ENCODE measurements at regions not wholly inside any gene's neighbourhood (a gene's known extent, or its start where the extent isn't known, plus 50 kb on each side); places are given as distances from the start of the nearest gene placed in this dataset.

DNA sequence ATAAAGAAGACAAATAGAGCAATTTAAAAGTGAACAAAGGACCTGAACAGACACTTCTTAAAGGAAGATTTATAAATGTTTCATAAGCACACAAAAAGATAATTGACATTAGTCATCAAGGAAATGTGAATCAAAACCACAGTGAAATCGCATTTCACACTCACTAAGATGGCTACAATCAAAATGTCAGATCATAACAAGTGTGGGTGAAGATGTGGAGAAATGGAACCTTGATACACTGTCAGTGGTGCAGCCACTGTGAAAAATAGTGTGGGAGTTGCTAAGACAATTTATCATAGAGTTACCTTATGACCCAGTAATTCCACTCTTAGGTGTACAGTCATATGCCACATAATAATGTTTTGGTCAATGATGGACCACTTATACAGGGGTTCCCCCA is 54.5 kb upstream of the HTR4 start:
- H3K4me3 ChIP-seq, result no peak overlapping the region
- no peaks in the 10 kb centered on the region for H3K36me3 ChIP-seq
- DNase-seq, result no peak
- no peaks in the 10 kb centered on the region; the same call in 1 of the 2 replicates for H3K9me3 ChIP-seq
- no peaks in the 10 kb centered on the region for H3K27me3 ChIP-seq

DNA sequence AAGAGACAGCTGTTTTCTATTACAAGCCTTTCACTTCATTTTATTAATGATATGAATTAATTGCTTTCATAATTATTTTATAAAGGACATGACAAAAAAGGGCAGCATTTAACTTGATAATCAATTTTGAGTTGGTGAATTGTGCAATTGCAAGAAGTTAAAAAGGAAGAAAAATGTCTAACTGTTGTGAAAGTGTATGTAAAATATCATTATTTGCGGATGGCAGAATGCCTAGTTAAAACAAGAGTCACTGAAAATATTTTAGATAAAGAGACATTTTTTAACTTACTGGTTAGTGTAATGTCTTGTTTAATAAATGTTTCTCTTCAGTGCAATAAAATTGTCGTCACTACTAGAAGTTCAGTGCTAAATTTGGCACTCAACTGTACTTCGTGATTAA is 57.6 kb upstream of the HTR4 start:
- no peak for DNase-seq
- Histone ChIP-seq H3K4me3 (no peak overlapping the region), H3K27me3 (no peaks in the 10 kb centered on the region), H3K36me3 (no peaks in the 10 kb centered on the region), H3K9me3 (peaks cover 4% of the 10 kb centered on the region; the same call in 1 of the 2 replicates)

DNA sequence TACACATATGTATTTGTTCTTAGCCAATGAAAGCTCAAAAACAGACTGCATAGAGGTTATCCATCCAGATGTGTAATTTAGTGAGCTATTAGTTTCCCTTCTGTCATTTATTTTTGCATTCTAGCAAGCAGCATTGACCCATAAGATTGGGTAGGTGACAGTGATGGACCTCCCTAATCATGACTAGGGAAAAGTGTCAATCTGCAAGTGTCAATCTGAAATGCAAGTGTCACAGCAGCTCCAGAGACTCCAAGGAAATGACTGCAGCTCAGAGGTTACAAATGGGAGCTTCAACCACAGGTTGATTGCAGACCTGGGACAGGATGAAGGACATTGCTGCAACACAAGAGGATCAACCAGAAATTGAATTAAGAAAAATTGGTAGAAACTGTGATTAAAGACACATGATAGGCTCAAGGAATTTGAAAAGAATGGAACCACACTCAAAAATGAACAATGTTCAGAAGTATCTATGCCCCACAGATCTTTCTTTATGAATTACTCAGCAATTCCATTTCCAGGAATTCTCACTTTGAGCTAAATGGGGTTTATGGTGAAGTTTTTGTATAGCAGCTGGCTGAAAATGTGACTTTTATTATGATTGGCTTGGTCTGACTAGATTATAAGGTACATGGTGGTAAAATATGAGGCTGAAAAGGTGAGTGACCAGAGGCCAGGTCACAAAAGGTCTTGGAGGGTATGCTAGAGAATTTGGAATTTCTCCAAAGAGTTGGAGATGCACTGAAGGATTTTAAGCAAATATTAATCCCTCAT is 59.6 kb upstream of the HTR4 start:
- Histone ChIP-seq H3K27me3 (peaks cover 4% of the 10 kb centered on the region; the same call in 1 of the 2 replicates), H3K4me3 (no peak overlapping the region), H3K9me3 (peaks cover 4% of the 10 kb centered on the region; the same call in 1 of the 2 replicates), H3K36me3 (no peaks in the 10 kb centered on the region)
- no peak for DNase-seq

DNA sequence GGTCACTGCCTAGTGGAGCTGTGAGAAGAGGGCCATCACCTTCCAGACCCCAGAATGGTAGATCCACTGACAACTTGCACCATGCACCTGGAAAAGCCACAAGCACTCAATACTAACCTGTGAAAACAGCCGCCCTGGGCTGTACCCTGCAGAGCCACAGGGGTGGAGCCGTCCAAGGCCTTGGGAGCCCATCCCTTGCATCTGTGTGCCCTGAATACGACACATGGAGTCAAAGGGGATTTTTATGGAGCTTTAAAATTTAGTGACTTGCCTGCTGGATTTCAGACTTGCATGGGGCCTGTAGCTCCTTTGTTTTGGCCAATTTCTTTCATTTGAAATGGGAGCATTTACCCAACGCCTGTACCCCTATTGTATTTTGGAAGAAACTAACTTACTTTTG is 62.4 kb upstream of the HTR4 start:
- Histone ChIP-seq H3K36me3 (no peaks in the 10 kb centered on the region), H3K4me3 (no peak overlapping the region), H3K9me3 (peaks cover 4% of the 10 kb centered on the region; the same call in 1 of the 2 replicates), H3K27me3 (peaks cover 21% of the 10 kb centered on the region)
- no peak for DNase-seq

DNA sequence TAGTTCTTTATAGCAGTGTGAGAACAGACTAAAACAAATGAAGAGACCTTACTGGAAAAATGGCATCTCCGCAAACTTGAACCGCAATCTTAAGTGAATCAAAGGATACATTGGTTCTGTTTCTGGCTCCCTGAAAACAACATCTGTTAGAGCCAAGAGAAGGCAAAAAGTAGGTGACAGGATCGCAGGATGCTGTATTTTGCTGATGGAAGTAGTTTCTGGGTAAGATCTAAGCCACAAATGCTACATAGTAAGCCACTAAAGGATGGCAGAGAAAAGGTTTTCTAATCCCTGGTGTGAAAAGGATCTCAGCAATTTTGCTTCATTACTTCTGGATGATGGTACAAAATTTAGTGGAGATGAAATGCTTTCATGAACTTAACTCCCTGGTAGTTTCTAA is 63.3 kb upstream of the HTR4 start:
- Histone ChIP-seq H3K4me3 (no peak overlapping the region), H3K27me3 (peaks cover 21% of the 10 kb centered on the region), H3K36me3 (no peaks in the 10 kb centered on the region), H3K9me3 (peaks cover 4% of the 10 kb centered on the region; the same call in 1 of the 2 replicates)
- no peak for DNase-seq

DNA sequence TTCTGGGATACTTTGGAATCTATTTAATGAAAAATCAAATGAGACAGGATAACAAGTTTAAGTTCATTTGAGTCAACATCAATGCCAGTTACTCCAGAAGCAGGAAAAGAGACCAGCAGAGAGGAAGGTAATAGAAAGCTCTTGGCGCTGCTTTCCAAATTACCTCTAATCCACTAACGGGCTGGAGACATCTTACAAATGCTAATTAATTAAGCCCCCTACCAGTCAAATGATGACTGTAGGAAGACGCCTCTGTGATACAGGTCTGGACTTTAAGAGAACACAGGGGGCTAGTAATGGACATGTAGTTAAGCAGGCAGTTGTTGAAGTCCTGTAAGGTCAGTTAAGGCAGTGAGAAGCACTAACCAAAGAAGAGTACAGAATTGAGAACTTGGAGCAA is 65.3 kb upstream of the HTR4 start:
- H3K36me3 ChIP-seq, result no peaks in the 10 kb centered on the region
- DNase-seq, result no peak
- H3K9me3 ChIP-seq, result peaks cover 4% of the 10 kb centered on the region; the same call in 1 of the 2 replicates
- peaks cover 24% of the 10 kb centered on the region for H3K27me3 ChIP-seq
- no peak overlapping the region for H3K4me3 ChIP-seq

DNA sequence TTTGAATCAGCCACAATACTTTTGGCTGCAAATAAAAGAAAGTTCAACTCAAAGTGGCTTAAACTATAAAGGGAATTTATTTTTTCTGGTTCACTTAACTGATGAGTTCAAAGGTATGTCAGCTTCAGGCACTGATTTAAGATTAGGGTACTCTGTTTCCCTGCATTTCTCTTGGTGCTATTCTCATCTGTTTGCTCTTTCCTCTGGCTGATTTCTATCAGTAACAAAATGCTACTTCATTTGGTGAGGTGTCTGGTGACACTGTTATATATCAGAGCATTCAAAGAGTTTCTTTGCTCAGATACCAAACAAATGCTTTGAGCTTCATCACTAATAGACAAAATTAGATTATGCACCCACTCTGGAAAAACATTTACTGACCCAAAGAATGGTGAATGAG is 65.9 kb upstream of the HTR4 start:
- no peaks in the 10 kb centered on the region; the same call in 1 of the 2 replicates for H3K9me3 ChIP-seq
- no peak overlapping the region for H3K4me3 ChIP-seq
- no peaks in the 10 kb centered on the region for H3K36me3 ChIP-seq
- no peak for DNase-seq
- H3K27me3 ChIP-seq, result peaks cover 25% of the 10 kb centered on the region

DNA sequence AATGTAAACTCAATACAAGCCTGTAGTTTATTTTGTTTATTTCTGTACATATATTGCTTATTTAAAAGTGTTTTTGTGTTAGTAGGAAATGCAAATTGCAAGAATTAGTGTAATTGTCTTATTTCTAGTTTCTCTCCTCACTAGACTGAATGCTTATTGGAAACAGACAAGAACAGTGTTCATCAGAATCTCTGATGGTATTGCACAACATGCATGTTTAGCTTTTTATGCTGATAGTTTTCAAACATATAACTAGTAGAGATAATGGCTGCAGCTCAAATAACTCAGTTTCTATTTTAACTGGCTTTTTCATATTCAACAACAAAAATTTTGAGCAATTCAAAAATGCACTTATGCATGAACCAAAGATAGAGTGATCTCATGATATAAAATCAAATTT is 68.8 kb upstream of the HTR4 start:
- peaks cover 25% of the 10 kb centered on the region for H3K27me3 ChIP-seq
- no peaks in the 10 kb centered on the region for H3K36me3 ChIP-seq
- no peak for DNase-seq
- H3K4me3 ChIP-seq, result no peak overlapping the region
- no peaks in the 10 kb centered on the region for H3K9me3 ChIP-seq

DNA sequence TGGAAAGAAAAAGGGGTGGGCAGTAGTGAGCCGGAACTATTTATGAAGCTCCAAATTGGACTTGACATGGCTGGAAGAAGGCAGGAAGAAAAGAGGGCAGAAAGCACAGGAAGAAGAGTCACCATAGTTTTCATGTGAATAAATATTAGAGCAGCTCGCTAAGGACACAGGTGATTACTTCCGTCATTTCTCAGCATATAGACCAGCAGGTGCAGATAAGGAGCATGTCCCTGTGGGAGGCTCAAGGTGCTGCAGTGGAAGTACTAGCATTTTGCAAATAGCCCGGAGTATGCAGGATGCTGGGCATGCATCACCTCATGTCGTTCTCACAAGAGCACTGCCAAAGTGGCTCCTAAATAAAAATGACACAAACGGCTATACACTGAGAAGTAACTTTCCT is 71.3 kb upstream of the HTR4 start:
- DNase-seq, result no peak
- no peaks in the 10 kb centered on the region for H3K36me3 ChIP-seq
- H3K4me3 ChIP-seq, result no peak overlapping the region

DNA sequence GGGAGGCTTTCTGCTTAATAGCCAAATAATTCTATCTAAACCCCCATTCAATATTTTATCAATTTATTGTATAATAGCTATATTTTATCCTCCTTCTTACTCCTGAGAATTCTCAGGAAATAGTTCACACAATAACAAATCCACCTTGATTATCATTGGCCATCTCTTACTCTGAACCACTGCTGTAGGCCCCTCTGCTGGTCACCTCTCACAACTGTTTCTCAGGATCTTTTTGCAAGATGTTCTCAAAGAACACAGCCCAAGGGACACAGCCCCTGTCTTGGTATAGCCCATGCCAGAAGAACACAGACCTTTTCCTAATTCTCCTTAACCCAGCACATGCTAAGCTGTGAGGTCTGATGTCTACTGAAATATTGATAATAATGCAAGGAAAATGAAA is 74.9 kb upstream of the HTR4 start:
- Histone ChIP-seq H3K4me3 (no peak overlapping the region), H3K36me3 (no peaks in the 10 kb centered on the region), H3K27me3 (peaks cover 4% of the 10 kb centered on the region; the same call in 1 of the 2 replicates), H3K9me3 (no peaks in the 10 kb centered on the region)
- DNase-seq, result no peak

More for the DNA sequence above, 71.3 kb upstream of the HTR4 start:
- Histone ChIP-seq H3K27me3 (peaks cover 12% of the 10 kb centered on the region), H3K9me3 (no peaks in the 10 kb centered on the region)

DNA sequence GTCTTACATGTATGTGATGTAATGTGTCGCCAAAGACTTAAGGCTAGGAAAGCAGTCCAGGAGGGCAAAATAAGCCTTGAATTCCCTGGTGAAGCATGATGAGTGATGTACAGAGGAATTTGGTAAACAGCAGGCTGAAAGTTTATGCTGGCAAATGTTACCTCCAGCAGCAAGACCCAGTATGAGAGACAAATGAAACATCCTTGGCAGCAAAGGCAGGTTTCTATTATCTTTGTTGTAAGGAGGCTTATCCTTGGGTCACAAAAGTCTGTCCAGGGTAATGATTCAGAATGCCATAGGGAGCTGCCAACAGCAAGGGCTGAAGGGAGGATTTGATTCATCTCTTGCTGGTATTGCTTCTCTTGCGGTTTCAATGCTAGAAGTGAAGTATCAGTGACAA is 75.9 kb upstream of the HTR4 start:
- Histone ChIP-seq H3K4me3 (no peak overlapping the region), H3K36me3 (no peaks in the 10 kb centered on the region), H3K9me3 (no peaks in the 10 kb centered on the region), H3K27me3 (no peaks in the 10 kb centered on the region)
- DNase-seq, result peak; percentile 83

DNA sequence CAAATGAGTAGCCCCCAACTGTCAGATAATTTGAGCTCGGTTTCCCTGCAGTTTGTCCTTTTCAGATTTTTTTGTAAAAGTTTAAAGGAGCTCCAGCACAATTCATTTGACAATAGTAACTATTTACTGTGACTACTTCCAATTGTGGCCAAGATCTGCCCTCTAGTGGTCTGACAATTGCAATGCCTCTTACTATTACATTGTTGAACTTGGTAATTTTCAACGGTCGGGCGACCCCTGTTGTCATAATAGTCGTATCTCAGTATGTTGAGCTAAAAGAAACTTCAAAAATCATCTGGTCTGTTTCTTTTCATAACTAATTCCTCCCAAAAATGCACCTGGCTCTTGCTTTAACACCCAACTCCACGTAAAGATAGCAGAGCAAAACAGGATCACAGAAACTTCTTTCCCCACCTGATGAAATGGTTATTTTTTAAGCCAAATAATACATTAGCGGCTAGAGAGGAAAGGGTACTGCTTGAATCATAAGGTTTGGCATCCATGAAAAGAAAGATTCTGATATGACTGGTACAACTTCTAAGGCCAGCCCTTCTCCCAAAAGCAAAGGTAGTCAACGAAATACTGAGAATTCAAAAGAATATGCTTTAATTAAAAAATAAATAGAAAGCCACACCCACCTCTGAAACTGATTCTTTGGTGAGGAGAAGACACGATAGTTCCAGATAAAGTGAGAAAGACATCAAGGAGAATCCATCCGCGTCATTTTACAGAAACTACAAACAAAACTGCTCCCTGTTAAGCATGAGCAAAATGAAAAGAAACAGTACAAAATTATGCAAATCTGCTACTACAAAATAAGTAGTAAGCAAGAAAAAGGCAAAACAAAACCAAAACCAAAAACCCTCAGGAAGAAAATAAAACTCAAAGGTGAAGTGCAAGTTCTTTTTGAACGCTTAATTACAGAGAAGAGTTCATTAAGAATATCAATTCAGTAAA is 76.9 kb upstream of the HTR4 start:
- Histone ChIP-seq H3K36me3 (no peaks in the 10 kb centered on the region), H3K27me3 (no peaks in the 10 kb centered on the region), H3K4me3 (peak overlapping the region; percentile 25), H3K9me3 (no peaks in the 10 kb centered on the region)
- DNase-seq, result peak; percentile 74

DNA sequence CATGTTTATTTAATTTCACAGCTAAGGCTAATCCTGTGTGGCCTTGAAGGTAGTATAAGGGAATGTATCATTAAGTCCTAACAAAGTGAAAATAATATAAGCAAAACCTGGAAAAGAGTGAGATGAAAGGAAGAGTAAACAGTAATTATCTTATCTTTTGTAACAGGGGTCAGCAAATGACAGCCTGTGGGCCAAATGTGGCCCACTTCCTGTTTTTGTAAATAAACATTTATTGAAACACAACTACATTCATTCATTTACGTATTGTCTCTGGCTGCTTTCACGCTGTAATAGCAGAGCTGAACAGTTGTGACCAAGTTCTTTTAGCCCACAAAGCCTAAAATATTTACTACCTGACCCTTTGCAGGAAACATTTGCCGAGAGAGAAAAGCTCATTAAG is 78.4 kb upstream of the HTR4 start:
- DNase-seq, result no peak
- Histone ChIP-seq H3K4me3 (no peak overlapping the region), H3K27me3 (no peaks in the 10 kb centered on the region), H3K36me3 (no peaks in the 10 kb centered on the region), H3K9me3 (no peaks in the 10 kb centered on the region)

DNA sequence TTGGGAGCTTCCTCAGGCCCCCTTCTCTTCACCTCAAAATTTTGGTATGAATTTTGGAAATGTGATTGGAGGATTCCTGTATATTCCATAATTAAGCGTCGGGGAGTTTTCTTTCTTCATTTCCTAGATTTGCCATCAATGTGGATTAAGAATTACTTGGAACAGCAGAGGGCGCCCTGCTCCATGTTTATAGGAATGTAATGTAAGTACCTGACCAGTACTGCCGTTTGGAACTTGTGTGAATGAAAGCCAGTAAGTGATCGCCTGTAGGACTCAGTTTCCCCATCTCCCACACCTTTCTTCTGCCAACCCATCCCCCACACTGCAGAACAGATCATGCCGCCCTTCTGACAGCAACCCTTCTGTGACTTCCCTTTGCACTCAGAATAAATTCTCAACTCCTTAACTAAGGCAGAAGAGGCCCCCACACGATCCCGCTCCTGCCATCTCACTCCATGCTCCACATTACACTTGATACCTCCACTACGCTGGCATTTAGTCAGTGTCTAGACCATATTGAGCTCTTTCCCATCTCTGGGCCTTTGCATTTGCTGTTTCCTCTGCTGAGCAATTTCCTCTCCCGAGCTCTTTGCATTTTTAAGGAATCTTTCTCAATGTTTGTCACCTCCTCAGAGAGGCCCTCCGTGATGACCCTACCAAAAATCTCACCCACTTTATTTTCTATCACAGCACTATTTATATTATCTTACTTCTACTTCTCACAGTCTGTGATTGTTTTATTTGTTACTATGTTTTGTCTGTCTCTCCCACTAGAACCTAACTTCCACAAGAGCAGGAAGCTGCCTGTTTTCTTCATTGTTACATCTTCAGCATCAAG is 79.5 kb upstream of the HTR4 start:
- no peaks in the 10 kb centered on the region for H3K36me3 ChIP-seq
- no peaks in the 10 kb centered on the region for H3K9me3 ChIP-seq
- H3K4me3 ChIP-seq, result no peak overlapping the region
- DNase-seq, result peak; percentile 66
- H3K27me3 ChIP-seq, result no peaks in the 10 kb centered on the region

DNA sequence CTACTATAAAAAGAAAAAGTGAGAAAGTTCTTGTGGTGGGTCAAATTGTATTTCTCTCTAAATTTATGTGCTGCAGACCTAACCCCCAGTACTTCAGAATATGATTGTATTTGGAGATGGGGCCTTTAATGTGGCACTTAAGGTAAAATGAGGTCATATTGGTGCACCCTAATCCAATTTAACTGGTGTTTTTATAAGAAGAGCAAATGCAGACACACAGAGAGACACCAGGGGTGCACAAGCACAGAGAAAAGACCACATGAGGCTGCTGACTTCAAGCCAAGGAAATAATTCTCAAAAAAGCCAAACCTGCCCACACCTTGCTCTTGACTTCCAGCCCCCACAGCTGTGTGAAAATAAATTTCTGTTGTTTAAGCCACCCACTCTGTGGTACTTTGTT is 80.2 kb upstream of the HTR4 start:
- Histone ChIP-seq H3K36me3 (no peaks in the 10 kb centered on the region), H3K4me3 (no peak overlapping the region), H3K27me3 (no peaks in the 10 kb centered on the region), H3K9me3 (no peaks in the 10 kb centered on the region)
- no peak for DNase-seq

DNA sequence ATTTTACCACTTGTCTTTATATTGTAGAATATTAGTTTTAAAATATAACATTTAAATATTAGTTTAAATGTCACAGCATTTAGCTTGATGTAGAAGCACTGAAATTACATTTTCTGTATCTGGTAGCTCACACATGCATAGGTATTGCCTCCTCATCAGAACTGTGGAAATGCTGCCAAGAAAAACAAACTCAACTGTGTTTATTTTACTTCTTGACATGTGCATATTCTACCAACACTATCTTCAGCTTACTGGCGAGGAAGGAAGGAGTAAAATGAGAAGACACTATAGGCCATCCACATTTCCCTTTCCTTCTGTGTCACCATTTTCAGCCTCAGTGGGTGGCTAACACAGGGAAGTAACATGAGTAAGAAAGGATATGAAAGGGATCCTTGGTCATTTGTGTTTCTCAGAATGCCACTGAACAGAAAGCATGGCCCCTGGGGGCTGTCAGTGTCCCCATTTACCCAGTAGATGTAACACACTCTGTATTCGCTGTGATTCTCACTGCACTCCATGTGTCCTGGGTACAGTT is 81.0 kb upstream of the HTR4 start:
- H3K9me3 ChIP-seq, result no peaks in the 10 kb centered on the region
- no peaks in the 10 kb centered on the region for H3K36me3 ChIP-seq
- no peak overlapping the region for H3K4me3 ChIP-seq
- no peak for DNase-seq
- H3K27me3 ChIP-seq, result no peaks in the 10 kb centered on the region

Data from MG63 (cell line).